ENCODE measurements at regions not wholly inside any gene's neighbourhood (a gene's known extent, or its start where the extent isn't known, plus 50 kb on each side); places are given as distances from the start of the nearest gene placed in this dataset.

- 0 out of 2 replicates have a peak, but pooled peaks have one; percentile 35 for TF ChIP-seq RERE (CRISPR knock-in tag; IDR thresholded peaks at IDR 0.05; ENCODE audit: low read depth)
- TF ChIP-seq ZSCAN12 (CRISPR knock-in tag; IDR thresholded peaks at IDR 0.05) = 0 out of 2 replicates have a peak, but pooled peaks have one; percentile 24
- peak; percentile 58; the same call in 1 of the 2 replicates for TF ChIP-seq ZMYM4 (CRISPR knock-in tag; IDR thresholded peaks at IDR 0.05)
- peak; percentile 40; the same call in 1 of the 2 replicates for TF ChIP-seq ZGPAT (CRISPR knock-in tag; IDR thresholded peaks at IDR 0.05)
- 0 out of 2 replicates have a peak, but pooled peaks have one; percentile 14 for TF ChIP-seq KDM5A (IDR thresholded peaks at IDR 0.05; ENCODE audit: borderline replicate concordance, low read length)
- TF ChIP-seq ZBTB3 (CRISPR knock-in tag; IDR thresholded peaks at IDR 0.05; ENCODE audit: borderline replicate concordance, low read depth) = no peak
- no peak for TF ChIP-seq ZSCAN31 (CRISPR knock-in tag; IDR thresholded peaks at IDR 0.05; ENCODE audit: low read depth)
- TF ChIP-seq FOXC1 (CRISPR knock-in tag; IDR thresholded peaks at IDR 0.05; ENCODE audit: borderline replicate concordance) = no peak
- peak; percentile 61; the same call in 1 of the 2 replicates for TF ChIP-seq RXRA (CRISPR knock-in tag; IDR thresholded peaks at IDR 0.05)
- no peak for TF ChIP-seq NCOA1 (CRISPR knock-in tag; IDR thresholded peaks at IDR 0.05)
- no peak for TF ChIP-seq ZNF414 (CRISPR knock-in tag; IDR thresholded peaks at IDR 0.05)
- peak; percentile 65 for TF ChIP-seq TEAD3 (CRISPR knock-in tag; optimal IDR thresholded peaks at IDR 0.05; ENCODE audit: borderline replicate concordance)
- peak; percentile 62 for TF ChIP-seq SAP130 (CRISPR knock-in tag; IDR thresholded peaks at IDR 0.05; ENCODE audit: low read depth)
- TF ChIP-seq ZNF331 (CRISPR knock-in tag; IDR thresholded peaks at IDR 0.05) = 0 out of 2 replicates have a peak, but pooled peaks have one; percentile 38
- no peak for TF ChIP-seq ZNF614 (CRISPR knock-in tag; IDR thresholded peaks at IDR 0.05; ENCODE audit: borderline replicate concordance)
- TF ChIP-seq AHR (CRISPR knock-in tag; IDR thresholded peaks at IDR 0.05) = no peak
- no peak for TF ChIP-seq CCAR2 (optimal IDR thresholded peaks at IDR 0.05; ENCODE audit: low read depth, low read length)
- no peak for TF ChIP-seq MED8 (CRISPR knock-in tag; IDR thresholded peaks at IDR 0.05; ENCODE audit: insufficient replicate concordance)
- TF ChIP-seq LRRFIP1 (CRISPR knock-in tag; conservative IDR thresholded peaks at IDR 0.05) = no peak
Observed at GRCh38 chr4:38385093-38386004, 278.6 kb upstream of the KLF3 start (continued).
